Activated CD8-positive, alpha-beta T cell treated with anti-CD3 and anti-CD28 coated beads for 36 hours (primary cell): ENCODE measurements at regions not wholly inside any gene's neighbourhood (a gene's known extent, or its start where the extent isn't known, plus 50 kb on each side); places are given as distances from the start of the nearest gene placed in this dataset.

Experiments
- ATAC-seq: fragments of 200-7000 bp; cut with Tn5 transposase; one replicate; pipeline ENCODE4 v1.10.0; 2021; ENCODE audit warnings: mild to moderate bottlenecking, moderate library complexity
- CTCF ChIA-PET: fragments of 350-600 bp; sonication (Branson Sonifier 250); formaldehyde crosslinking; loops from one replicate; lab custom pipeline; 2021; ENCODE audit warnings: antibody characterized with exemption; lab: Charles Lee
- POLR2A ChIA-PET: fragments of 350-600 bp; sonication (Branson Sonifier 250); formaldehyde crosslinking; loops from one replicate; lab custom pipeline; 2021; ENCODE audit warnings: antibody characterized with exemption; lab: Charles Lee
- DNase-seq: peaks from one replicate; pipeline ENCODE4 v3.0.0-alpha.2; 2020
- H3K27ac Mint-ChIP-seq: one replicate; pipeline ENCODE4 v1.8.0; 2021; ENCODE audit warnings: mild to moderate bottlenecking, mixed read lengths
- H3K27me3 Mint-ChIP-seq: one replicate; pipeline ENCODE4 v1.8.0; 2021; ENCODE audit warnings: mixed read lengths
- H3K36me3 Mint-ChIP-seq: one replicate; pipeline ENCODE4 v1.8.0; 2021; ENCODE audit warnings: low read depth, mixed read lengths
- H3K4me1 Mint-ChIP-seq: one replicate; pipeline ENCODE4 v1.8.0; 2021; ENCODE audit warnings: low read depth, mixed read lengths
- H3K4me3 Mint-ChIP-seq: one replicate; pipeline ENCODE4 v1.8.0; 2021; ENCODE audit warnings: mild to moderate bottlenecking, moderate library complexity, mixed read lengths
- H3K9me3 Mint-ChIP-seq: one replicate; pipeline ENCODE4 v1.8.0; 2021; ENCODE audit warnings: mixed read lengths
- intact Hi-C: fragments of 100-400 bp; cut with micrococcal nuclease; formaldehyde crosslinking; loops from one replicate; pipeline ENCODE4 v1.10.0; 2022
- TF ChIP-seq, protein P1 (sequence below): fragments of 200-600 bp; IDR thresholded peaks from one replicate; pipeline ENCODE4 v1.8.0; 2022; ENCODE audit warnings: antibody characterized with exemption, mild to moderate bottlenecking

- ATAC-seq (no peak), DNase-seq (no peak)
- Mint-ChIP-seq H3K9me3 (no peaks in the 10 kb centered on the region), H3K36me3 (no peaks in the 10 kb centered on the region), H3K4me1 (peaks cover 20% of the 10 kb centered on the region), H3K27me3 (peaks cover 9% of the 10 kb centered on the region), H3K4me3 (no peak overlapping the region), H3K27ac (no peak overlapping the region)
- intact Hi-C loops: no loop called here
- CTCF ChIA-PET: no interaction called here
- TF ChIP-seq, protein P1, sequence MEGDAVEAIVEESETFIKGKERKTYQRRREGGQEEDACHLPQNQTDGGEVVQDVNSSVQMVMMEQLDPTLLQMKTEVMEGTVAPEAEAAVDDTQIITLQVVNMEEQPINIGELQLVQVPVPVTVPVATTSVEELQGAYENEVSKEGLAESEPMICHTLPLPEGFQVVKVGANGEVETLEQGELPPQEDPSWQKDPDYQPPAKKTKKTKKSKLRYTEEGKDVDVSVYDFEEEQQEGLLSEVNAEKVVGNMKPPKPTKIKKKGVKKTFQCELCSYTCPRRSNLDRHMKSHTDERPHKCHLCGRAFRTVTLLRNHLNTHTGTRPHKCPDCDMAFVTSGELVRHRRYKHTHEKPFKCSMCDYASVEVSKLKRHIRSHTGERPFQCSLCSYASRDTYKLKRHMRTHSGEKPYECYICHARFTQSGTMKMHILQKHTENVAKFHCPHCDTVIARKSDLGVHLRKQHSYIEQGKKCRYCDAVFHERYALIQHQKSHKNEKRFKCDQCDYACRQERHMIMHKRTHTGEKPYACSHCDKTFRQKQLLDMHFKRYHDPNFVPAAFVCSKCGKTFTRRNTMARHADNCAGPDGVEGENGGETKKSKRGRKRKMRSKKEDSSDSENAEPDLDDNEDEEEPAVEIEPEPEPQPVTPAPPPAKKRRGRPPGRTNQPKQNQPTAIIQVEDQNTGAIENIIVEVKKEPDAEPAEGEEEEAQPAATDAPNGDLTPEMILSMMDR: no peak
- POLR2A ChIA-PET: no interaction called here
Observed at GRCh38 chr3:128569756-128570155, 76.8 kb upstream of the GATA2 start.

DNA sequence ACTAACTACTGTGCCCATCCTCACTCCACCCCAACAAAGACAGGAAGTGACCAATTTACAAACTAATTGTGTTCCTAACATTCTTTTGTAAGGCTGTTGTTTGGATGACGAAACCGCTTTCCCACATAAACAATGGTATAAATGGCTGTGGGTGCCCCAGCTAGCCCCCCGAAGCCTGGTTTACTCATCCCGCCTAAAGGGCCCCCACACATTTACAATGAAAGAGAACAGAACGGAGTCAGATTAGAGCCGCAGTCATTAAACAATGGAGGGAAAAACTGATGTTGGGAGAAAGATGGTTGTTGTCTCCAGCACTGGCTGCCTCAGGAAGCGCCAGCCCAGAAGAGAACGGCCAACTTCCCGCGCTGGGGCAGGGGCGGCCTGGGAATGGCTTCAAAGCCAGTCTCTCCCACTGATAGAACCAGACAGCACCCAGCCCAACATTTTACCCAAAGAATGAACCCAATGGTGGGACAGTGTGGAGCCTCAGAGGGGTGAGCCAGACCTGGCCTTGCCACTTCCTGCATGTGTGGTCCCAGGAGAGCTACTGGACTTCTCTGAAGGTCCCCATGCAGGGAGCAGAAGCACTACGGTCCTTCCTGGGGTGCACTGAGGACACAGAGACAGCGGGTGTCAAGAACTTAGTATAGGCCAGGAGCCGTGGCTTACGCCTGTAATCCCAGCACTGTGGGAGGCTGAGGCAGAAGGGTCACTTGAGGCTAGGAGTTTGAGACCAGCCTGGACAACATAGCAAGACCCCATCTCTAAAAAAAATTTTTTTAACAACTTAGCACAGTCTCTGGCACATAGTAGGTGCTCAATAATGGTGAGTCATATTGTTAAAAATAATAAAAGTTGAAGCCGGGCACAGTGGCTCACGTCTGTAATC, 75.8 kb upstream of the GATA2 start:
- CTCF ChIA-PET: interaction anchor here (1.0 kb wide), 1 partner anchor 143 kb away, joined by 5 read pairs; no protein-coding TSS in a partner anchor
- H3K4me1 Mint-ChIP-seq: peaks cover 16% of the 10 kb centered on the region
- no peaks in the 10 kb centered on the region for H3K9me3 Mint-ChIP-seq
- no peak overlapping the region for H3K4me3 Mint-ChIP-seq
- peaks cover 6% of the 10 kb centered on the region for H3K27me3 Mint-ChIP-seq
- TF ChIP-seq, protein P1: no peak
- POLR2A ChIA-PET: no interaction called here
- H3K36me3 Mint-ChIP-seq: no peaks in the 10 kb centered on the region
- intact Hi-C loops: no loop called here
- DNase-seq (no peak), ATAC-seq (no peak)
- no peak overlapping the region for H3K27ac Mint-ChIP-seq

GRCh38 chr3:128567705-128568356, 74.8 kb upstream of the GATA2 start:
- H3K4me1 Mint-ChIP-seq: peaks cover 6% of the 10 kb centered on the region
- no peak overlapping the region for H3K27ac Mint-ChIP-seq
- no peaks in the 10 kb centered on the region for H3K9me3 Mint-ChIP-seq
- ChIA-PET CTCF (interaction anchor here (1.0 kb wide), 2 partner anchors 10 to 142 kb away, joined by 5 read pairs; no protein-coding TSS in a partner anchor), POLR2A (no interaction called here)
- peaks cover 3% of the 10 kb centered on the region for H3K27me3 Mint-ChIP-seq
- DNase-seq (no peak), ATAC-seq (no peak)
- H3K36me3 Mint-ChIP-seq: no peaks in the 10 kb centered on the region
- H3K4me3 Mint-ChIP-seq: no peak overlapping the region
- TF ChIP-seq, protein P1: no peak
- intact Hi-C loops: no loop called here

DNA sequence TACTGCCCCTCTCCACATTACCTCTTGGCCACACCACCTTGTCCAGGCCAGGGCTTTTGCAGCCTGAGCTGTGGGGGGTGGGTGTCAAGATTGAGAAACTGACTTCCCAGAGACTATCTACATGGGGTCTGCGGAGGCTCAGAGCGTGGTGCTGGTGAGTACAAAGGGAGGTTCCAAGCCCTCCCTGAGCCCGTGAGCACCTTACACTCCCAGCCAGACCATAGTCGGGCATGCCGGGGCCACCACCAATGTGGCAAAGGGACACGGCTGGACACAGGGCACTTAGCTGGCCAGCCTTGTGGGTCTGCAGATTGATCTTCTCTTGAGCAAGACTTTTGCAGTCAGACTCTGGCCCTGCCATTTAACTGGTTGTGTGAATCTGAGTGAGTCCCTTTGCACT, 74.1 kb upstream of the GATA2 start:
- H3K27me3 Mint-ChIP-seq: peaks cover 3% of the 10 kb centered on the region
- TF ChIP-seq, protein P1: no peak
- no peaks in the 10 kb centered on the region for H3K4me1 Mint-ChIP-seq
- intact Hi-C loops: no loop called here
- POLR2A ChIA-PET: no interaction called here
- DNase-seq (no peak), ATAC-seq (no peak)
- H3K4me3 Mint-ChIP-seq: no peak overlapping the region
- CTCF ChIA-PET: no interaction called here
- H3K36me3 Mint-ChIP-seq: no peaks in the 10 kb centered on the region
- H3K9me3 Mint-ChIP-seq: no peaks in the 10 kb centered on the region
- no peak overlapping the region for H3K27ac Mint-ChIP-seq

- no peak for DNase-seq
- H3K4me3 Mint-ChIP-seq: no peak overlapping the region
- POLR2A ChIA-PET: no interaction called here
- TF ChIP-seq, protein P1: no peak
- peaks cover 13% of the 10 kb centered on the region for H3K27me3 Mint-ChIP-seq
- no peak for ATAC-seq
- intact Hi-C loops: no loop called here
- H3K27ac Mint-ChIP-seq: no peak overlapping the region
- peaks cover 3% of the 10 kb centered on the region for H3K4me1 Mint-ChIP-seq
- CTCF ChIA-PET: interaction anchor here (0.7 to 1.2 kb wide), 2 partner anchors 18 to 256 kb away, joined by 3 read pairs; no protein-coding TSS in a partner anchor
- H3K9me3 Mint-ChIP-seq: no peaks in the 10 kb centered on the region
- H3K36me3 Mint-ChIP-seq: no peaks in the 10 kb centered on the region
Observed at GRCh38 chr3:128563439-128563838, 70.4 kb upstream of the GATA2 start.
